ENCODE measurements at regions not wholly inside any gene's neighbourhood (a gene's known extent, or its start where the extent isn't known, plus 50 kb on each side); places are given as distances from the start of the nearest gene placed in this dataset.
A peak's percentile ranks its signal among the peaks of the same experiment; 100 is the strongest.

- Mint-ChIP-seq H3K27ac (no peak overlapping the region), H3K36me3 (no peaks in the 10 kb centered on the region), H3K27me3 (no peaks in the 10 kb centered on the region), H3K4me3 (peak overlapping the region; percentile 20), H3K9me3 (no peaks in the 10 kb centered on the region), H3K4me1 (peaks cover 3% of the 10 kb centered on the region)
- no peak for ATAC-seq (ENCODE audit: low read depth)
- POLR2A ChIA-PET: no interaction called here
- no peak for DNase-seq
Measured at GRCh38 chr11:69969890-69970784, 108.0 kb upstream of the ANO1 start.

GRCh38 chr11:69970785-69971535, 107.2 kb upstream of the ANO1 start:
- peaks cover 3% of the 10 kb centered on the region for H3K4me1 Mint-ChIP-seq
- POLR2A ChIA-PET: no interaction called here
- no peaks in the 10 kb centered on the region for H3K9me3 Mint-ChIP-seq
- H3K27me3 Mint-ChIP-seq: no peaks in the 10 kb centered on the region
- no peak overlapping the region for H3K4me3 Mint-ChIP-seq
- no peaks in the 10 kb centered on the region for H3K36me3 Mint-ChIP-seq
- DNase-seq (no peak), ATAC-seq (ENCODE audit: low read depth) (no peak)
- no peak overlapping the region for H3K27ac Mint-ChIP-seq

- ATAC-seq (ENCODE audit: low read depth) (no peak), DNase-seq (no peak)
- no peaks in the 10 kb centered on the region for H3K27me3 Mint-ChIP-seq
- POLR2A ChIA-PET: no interaction called here
- H3K9me3 Mint-ChIP-seq: no peaks in the 10 kb centered on the region
- H3K27ac Mint-ChIP-seq: no peak overlapping the region
- H3K4me3 Mint-ChIP-seq: no peak overlapping the region
- H3K36me3 Mint-ChIP-seq: no peaks in the 10 kb centered on the region
- H3K4me1 Mint-ChIP-seq: peaks cover 3% of the 10 kb centered on the region
Measured at GRCh38 chr11:69971741-69972140, 106.4 kb upstream of the ANO1 start.

- ATAC-seq (ENCODE audit: low read depth): no peak
Measured at GRCh38 chr11:69972351-69972802, 105.7 kb upstream of the ANO1 start.

GRCh38 chr11:69974528-69974927, 103.6 kb upstream of the ANO1 start:
- H3K9me3 Mint-ChIP-seq: no peaks in the 10 kb centered on the region
- peaks cover 3% of the 10 kb centered on the region for H3K4me1 Mint-ChIP-seq
- ATAC-seq (ENCODE audit: low read depth) (no peak), DNase-seq (no peak)
- POLR2A ChIA-PET: interaction anchor here (0.7 kb wide), 1 partner anchor 29 kb away, joined by 4 read pairs; no protein-coding TSS in a partner anchor
- no peak overlapping the region for H3K27ac Mint-ChIP-seq
- no peak overlapping the region for H3K4me3 Mint-ChIP-seq
- H3K27me3 Mint-ChIP-seq: peaks cover under 1% of the 10 kb centered on the region
- no peaks in the 10 kb centered on the region for H3K36me3 Mint-ChIP-seq

More at GRCh38 chr11:69972351-69972802, 105.7 kb upstream of the ANO1 start:
- Mint-ChIP-seq H3K4me1 (peaks cover 3% of the 10 kb centered on the region), H3K4me3 (no peak overlapping the region), H3K27me3 (no peaks in the 10 kb centered on the region), H3K9me3 (no peaks in the 10 kb centered on the region), H3K36me3 (no peaks in the 10 kb centered on the region), H3K27ac (no peak overlapping the region)
- POLR2A ChIA-PET: no interaction called here
- no peak for DNase-seq

GRCh38 chr11:69975822-69976221, 102.3 kb upstream of the ANO1 start:
- Mint-ChIP-seq H3K36me3 (no peaks in the 10 kb centered on the region), H3K9me3 (no peaks in the 10 kb centered on the region), H3K4me1 (no peaks in the 10 kb centered on the region), H3K27ac (no peak overlapping the region), H3K4me3 (no peak overlapping the region), H3K27me3 (peaks cover 4% of the 10 kb centered on the region)
- ATAC-seq (ENCODE audit: low read depth): no peak
- POLR2A ChIA-PET: no interaction called here
- DNase-seq: no peak

- Mint-ChIP-seq H3K4me1 (no peaks in the 10 kb centered on the region), H3K27ac (no peak overlapping the region), H3K9me3 (no peaks in the 10 kb centered on the region), H3K36me3 (no peaks in the 10 kb centered on the region), H3K27me3 (peaks cover 4% of the 10 kb centered on the region), H3K4me3 (no peak overlapping the region)
- ATAC-seq (ENCODE audit: low read depth) (no peak), DNase-seq (no peak)
- POLR2A ChIA-PET: interaction anchor here (0.6 kb wide), 1 partner anchor 384 kb away, joined by 3 read pairs; no protein-coding TSS in a partner anchor
Measured at GRCh38 chr11:69976794-69977193, 101.3 kb upstream of the ANO1 start.

- no peak for DNase-seq
- H3K27me3 Mint-ChIP-seq: peaks cover 7% of the 10 kb centered on the region
- H3K9me3 Mint-ChIP-seq: no peaks in the 10 kb centered on the region
- no peaks in the 10 kb centered on the region for H3K4me1 Mint-ChIP-seq
- H3K36me3 Mint-ChIP-seq: no peaks in the 10 kb centered on the region
- no peak overlapping the region for H3K4me3 Mint-ChIP-seq
- no peak for ATAC-seq (ENCODE audit: low read depth)
- no peak overlapping the region for H3K27ac Mint-ChIP-seq
- POLR2A ChIA-PET: no interaction called here
Measured at GRCh38 chr11:69977951-69978350, 100.2 kb upstream of the ANO1 start.

- H3K36me3 Mint-ChIP-seq: no peaks in the 10 kb centered on the region
- H3K27ac Mint-ChIP-seq: no peak overlapping the region
- H3K27me3 Mint-ChIP-seq: peaks cover 17% of the 10 kb centered on the region
- no peak for DNase-seq
- POLR2A ChIA-PET: no interaction called here
- no peaks in the 10 kb centered on the region for H3K9me3 Mint-ChIP-seq
- no peak overlapping the region for H3K4me3 Mint-ChIP-seq
- no peak for ATAC-seq (ENCODE audit: low read depth)
- no peaks in the 10 kb centered on the region for H3K4me1 Mint-ChIP-seq
Measured at GRCh38 chr11:69978841-69979614, 99.1 kb upstream of the ANO1 start.

- Mint-ChIP-seq H3K4me3 (no peak overlapping the region), H3K27me3 (peaks cover 23% of the 10 kb centered on the region), H3K9me3 (no peaks in the 10 kb centered on the region), H3K27ac (no peak overlapping the region), H3K36me3 (no peaks in the 10 kb centered on the region), H3K4me1 (no peaks in the 10 kb centered on the region)
- ATAC-seq (ENCODE audit: low read depth) (no peak), DNase-seq (no peak)
- POLR2A ChIA-PET: no interaction called here
Measured at GRCh38 chr11:69979632-69980031, 98.5 kb upstream of the ANO1 start.

GRCh38 chr11:69981119-69981784, 96.9 kb upstream of the ANO1 start:
- POLR2A ChIA-PET: no interaction called here
- peaks cover 27% of the 10 kb centered on the region for H3K27me3 Mint-ChIP-seq
- no peak for ATAC-seq (ENCODE audit: low read depth)
- no peak for DNase-seq
- no peaks in the 10 kb centered on the region for H3K9me3 Mint-ChIP-seq
- no peaks in the 10 kb centered on the region for H3K4me1 Mint-ChIP-seq
- no peaks in the 10 kb centered on the region for H3K36me3 Mint-ChIP-seq
- no peak overlapping the region for H3K4me3 Mint-ChIP-seq
- H3K27ac Mint-ChIP-seq: no peak overlapping the region

GRCh38 chr11:69982690-69983570, 95.2 kb upstream of the ANO1 start:
- no peaks in the 10 kb centered on the region for H3K36me3 Mint-ChIP-seq
- H3K4me3 Mint-ChIP-seq: no peak overlapping the region
- H3K27me3 Mint-ChIP-seq: peaks cover 44% of the 10 kb centered on the region
- no peaks in the 10 kb centered on the region for H3K4me1 Mint-ChIP-seq
- H3K27ac Mint-ChIP-seq: no peak overlapping the region
- DNase-seq (no peak), ATAC-seq (ENCODE audit: low read depth) (no peak)
- no peaks in the 10 kb centered on the region for H3K9me3 Mint-ChIP-seq
- POLR2A ChIA-PET: no interaction called here

Measured in activated naive CD8-positive, alpha-beta T cell treated with anti-CD3 and anti-CD28 coated beads, Interleukin-2, amount 10 ng/mL, durations not matched to agents 7 days and 5 days (primary cell).